Right lobe of liver (tissue), 6 donors: ENCODE measurements at regions not wholly inside any gene's neighbourhood (a gene's known extent, or its start where the extent isn't known, plus 50 kb on each side); places are given as distances from the start of the nearest gene placed in this dataset.

Experiments used
- ATAC-seq, 4 donors: fragments of 200-7000 bp; cut with Tn5 transposase; one replicate each; pipeline ENCODE4 v1.9.1; 2020; ENCODE audit warnings: mild to moderate bottlenecking in 4 of 4, moderate library complexity in 4 of 4
- DNase-seq, 3 donors: peaks; one replicate each; pipeline ENCODE4 v3.0.0-alpha.2; 2020
- H3K27ac ChIP-seq, 3 donors: fragments of 200-600 bp; one replicate each; pipeline ENCODE4 v1.8.0; 2022
- H3K27me3 ChIP-seq, 2 donors: fragments of 200-600 bp; one replicate each; pipeline ENCODE4 v1.8.0; 2022
- H3K36me3 ChIP-seq, 4 donors: fragments of 200-600 bp; sonication (generic) in 1 of 4; one replicate each; pipeline versions ENCODE4 v1.5.1 to v1.8.0; 2017 to 2022; ENCODE audit warnings: control low read depth in 1 of 4
- H3K4me1 ChIP-seq, 4 donors: fragments of 200-600 bp; sonication (generic) in 1 of 4; one replicate each; pipeline versions ENCODE4 v1.5.1 to v1.8.0; 2017 to 2022; ENCODE audit warnings: control low read depth in 1 of 4
- H3K4me3 ChIP-seq, 3 donors: fragments of 200-600 bp; one replicate each; pipeline ENCODE4 v1.8.0; 2022
- H3K9me3 ChIP-seq, 4 donors: fragments of 200-600 bp; sonication (generic) in 1 of 4; one replicate each; pipeline versions ENCODE4 v1.5.1 to v1.8.0; 2017 to 2022; ENCODE audit warnings: control low read depth in 1 of 4
- POLR2A ChIP-seq: fragments of 450-650 bp; IDR thresholded peaks from one replicate; pipeline ENCODE4 v1.6.1; 2017; ENCODE audit warnings: antibody characterized with exemption, mild to moderate bottlenecking
- WGBS: methylation state at CpG from one replicate; pipeline ENCODE4 v1.1.6; 2018; ENCODE audit warnings: low coverage, low lambda C conversion rate; ENCODE audit not compliant: insufficient coverage; ENCODE audit errors: missing lambda C conversion rate; 5-methylcytosine and 5-hydroxymethylcytosine counted together
- intact Hi-C, 2 donors: fragments of 100-400 bp; cut with DNase I; formaldehyde crosslinking; loops; one replicate each; pipeline versions ENCODE4 v1.11.2 to v1.14.1; 2022
- TF ChIP-seq, protein P1 (sequence below), 4 donors: fragments of 200-600 bp in 3 of 4; fragments of 450-650 bp in 1 of 4; IDR thresholded peaks; one replicate each; pipeline versions ENCODE4 v1.5.1 to v1.8.0; 2016 to 2022; ENCODE audit warnings: antibody characterized with exemption in 4 of 4, mild to moderate bottlenecking in 2 of 4
- donor health status: DM: no; HTN: yes; CAD: no.
- donor health status: DM: no; HTN: no; CAD: no.
- donor health status: DM: no; HTN: no; CAD: no.
- donor health status: DM: no; HTN: yes; CAD: no.
- donor health status: DM: no; HTN: yes; CAD: no.

- Histone ChIP-seq H3K27ac (no peak overlapping the region), H3K9me3 (no peaks in the 10 kb centered on the region), H3K27me3 (no peaks in the 10 kb centered on the region), H3K36me3 (no peaks in the 10 kb centered on the region), H3K4me3 (no peak overlapping the region), H3K4me1 (no peaks in the 10 kb centered on the region)
- 44% methylated on average over 1 of the region's 1 CpG for WGBS
- intact Hi-C loops, result no loop called here
- ATAC-seq (no peak), DNase-seq (no peak)
- TF ChIP-seq POLR2A, result no peak
- TF ChIP-seq, protein P1, sequence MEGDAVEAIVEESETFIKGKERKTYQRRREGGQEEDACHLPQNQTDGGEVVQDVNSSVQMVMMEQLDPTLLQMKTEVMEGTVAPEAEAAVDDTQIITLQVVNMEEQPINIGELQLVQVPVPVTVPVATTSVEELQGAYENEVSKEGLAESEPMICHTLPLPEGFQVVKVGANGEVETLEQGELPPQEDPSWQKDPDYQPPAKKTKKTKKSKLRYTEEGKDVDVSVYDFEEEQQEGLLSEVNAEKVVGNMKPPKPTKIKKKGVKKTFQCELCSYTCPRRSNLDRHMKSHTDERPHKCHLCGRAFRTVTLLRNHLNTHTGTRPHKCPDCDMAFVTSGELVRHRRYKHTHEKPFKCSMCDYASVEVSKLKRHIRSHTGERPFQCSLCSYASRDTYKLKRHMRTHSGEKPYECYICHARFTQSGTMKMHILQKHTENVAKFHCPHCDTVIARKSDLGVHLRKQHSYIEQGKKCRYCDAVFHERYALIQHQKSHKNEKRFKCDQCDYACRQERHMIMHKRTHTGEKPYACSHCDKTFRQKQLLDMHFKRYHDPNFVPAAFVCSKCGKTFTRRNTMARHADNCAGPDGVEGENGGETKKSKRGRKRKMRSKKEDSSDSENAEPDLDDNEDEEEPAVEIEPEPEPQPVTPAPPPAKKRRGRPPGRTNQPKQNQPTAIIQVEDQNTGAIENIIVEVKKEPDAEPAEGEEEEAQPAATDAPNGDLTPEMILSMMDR (IDR thresholded peaks at IDR 0.05), result no peak
Observed at GRCh38 chr2:166637051-166637450, 143.0 kb upstream of the SCN7A start.

DNA sequence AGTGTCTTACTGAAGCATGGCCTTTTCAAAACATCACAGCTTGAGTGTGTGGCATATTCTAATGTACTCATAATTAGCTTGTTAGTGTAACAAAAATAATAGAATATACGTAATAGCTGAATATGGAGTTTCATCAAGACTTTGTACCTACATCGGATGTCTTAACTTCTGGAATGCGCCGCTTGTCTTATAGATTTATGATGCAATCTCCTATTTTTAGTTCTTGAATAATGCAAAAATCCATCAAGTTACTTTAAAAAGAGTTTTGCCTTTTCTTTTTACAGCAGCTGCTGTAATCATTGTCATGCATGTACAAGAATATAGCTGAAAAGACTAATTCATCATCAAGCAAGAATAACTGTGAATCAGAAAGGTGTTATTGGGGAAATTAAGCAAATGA, 140.7 kb upstream of the SCN7A start:
- Histone ChIP-seq H3K27ac (no peak overlapping the region), H3K36me3 (no peaks in the 10 kb centered on the region), H3K4me1 (no peaks in the 10 kb centered on the region), H3K9me3 (no peaks in the 10 kb centered on the region), H3K27me3 (no peaks in the 10 kb centered on the region), H3K4me3 (no peak overlapping the region)
- no peak for DNase-seq
- 66% methylated on average over 4 of the region's 4 CpGs for WGBS
- ATAC-seq, result no peak
- intact Hi-C loops, result no loop called here
- no peak for TF ChIP-seq POLR2A
- TF ChIP-seq, protein P1 (IDR thresholded peaks at IDR 0.05), result no peak

DNA sequence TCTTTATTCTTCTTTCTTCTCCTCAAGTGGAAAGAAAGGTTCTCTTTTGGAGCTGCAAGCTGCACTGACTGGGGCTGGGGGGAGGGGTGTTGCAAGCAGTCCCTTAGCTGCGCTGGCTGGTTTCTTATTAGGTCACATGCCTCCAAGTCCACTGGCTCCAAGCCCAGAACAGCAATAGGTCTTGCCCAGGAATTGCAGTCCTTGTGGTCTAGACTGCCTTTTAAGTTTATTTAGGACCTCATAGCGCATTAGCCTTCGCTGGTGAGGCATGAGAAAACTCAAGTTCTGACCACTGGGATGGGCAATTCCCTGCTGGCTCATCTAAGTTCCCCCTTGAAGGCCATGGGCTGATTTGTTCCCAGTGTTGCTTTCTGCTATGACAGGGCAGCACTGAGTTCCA, 138.6 kb upstream of the SCN7A start:
- intact Hi-C loops, result no loop called here
- DNase-seq, result no peak
- Histone ChIP-seq H3K4me1 (no peaks in the 10 kb centered on the region), H3K9me3 (no peaks in the 10 kb centered on the region), H3K27me3 (no peaks in the 10 kb centered on the region), H3K27ac (no peak overlapping the region), H3K4me3 (no peak overlapping the region), H3K36me3 (no peaks in the 10 kb centered on the region)
- TF ChIP-seq POLR2A, result no peak
- TF ChIP-seq, protein P1 (IDR thresholded peaks at IDR 0.05), result no peak
- no peak for ATAC-seq
- WGBS, result 67% methylated on average over 1 of the region's 3 CpGs

- Histone ChIP-seq H3K27me3 (no peaks in the 10 kb centered on the region), H3K4me1 (no peaks in the 10 kb centered on the region), H3K9me3 (no peaks in the 10 kb centered on the region), H3K36me3 (no peaks in the 10 kb centered on the region), H3K4me3 (no peak overlapping the region), H3K27ac (no peak overlapping the region)
- WGBS, result 60% methylated on average over 1 of the region's 1 CpG
- DNase-seq (no peak), ATAC-seq (no peak)
- intact Hi-C loops, result no loop called here
- TF ChIP-seq, protein P1 (IDR thresholded peaks at IDR 0.05), result no peak
Observed at GRCh38 chr2:166628478-166629136, 134.6 kb upstream of the SCN7A start.

DNA sequence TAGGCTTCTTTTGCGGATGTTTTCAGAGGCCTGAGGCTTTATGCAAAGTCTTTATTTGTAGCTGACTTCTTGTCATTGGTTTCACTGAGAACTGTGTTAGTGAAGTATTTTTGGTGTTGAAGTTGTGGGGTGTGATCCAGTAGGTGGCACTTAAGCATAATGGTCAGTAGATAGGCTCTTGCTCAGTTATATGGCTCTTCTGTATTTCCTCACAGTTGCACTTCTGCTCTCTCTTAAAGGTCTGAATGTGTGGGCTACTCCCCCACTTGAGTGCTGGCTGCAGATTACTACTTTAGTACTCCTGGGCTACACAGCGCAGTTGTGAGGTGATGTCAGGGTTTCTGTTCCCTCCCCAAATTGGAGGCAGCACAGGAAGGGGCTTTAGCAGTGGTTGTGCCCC, 133.8 kb upstream of the SCN7A start:
- no peaks in the 10 kb centered on the region for H3K9me3 ChIP-seq
- H3K27me3 ChIP-seq, result no peaks in the 10 kb centered on the region
- no peak overlapping the region for H3K4me3 ChIP-seq
- TF ChIP-seq, protein P1 (IDR thresholded peaks at IDR 0.05), result no peak
- TF ChIP-seq POLR2A, result no peak
- no peak for ATAC-seq
- H3K4me1 ChIP-seq, result no peaks in the 10 kb centered on the region
- intact Hi-C loops, result no loop called here
- DNase-seq, result no peak
- WGBS, result 83% methylated on average over 2 of the region's 2 CpGs
- no peaks in the 10 kb centered on the region for H3K36me3 ChIP-seq
- no peak overlapping the region for H3K27ac ChIP-seq
